ENCODE measurements at regions not wholly inside any gene's neighbourhood (a gene's known extent, or its start where the extent isn't known, plus 50 kb on each side); places are given as distances from the start of the nearest gene placed in this dataset.
"Not testable (repeated sequence)": the region's sequence is repeated elsewhere in the genome, so short reads cannot be mapped to it uniquely, and the experiment has no call there.

GRCh38 chr16:34609435-34609834, 1150.0 kb downstream of the TP53TG3F start:
- H3K36me3 ChIP-seq; DNase-seq (ENCODE audit: low spot score); H3K27ac ChIP-seq; H3K27me3 ChIP-seq; H3K4me1 ChIP-seq; H3K4me3 ChIP-seq: not testable (repeated sequence)
- H3K9me3 ChIP-seq = peaks cover 0 to 64% of the 10 kb centered on the region in 2 donors
